GM21717 (cell line): ENCODE measurements at regions not wholly inside any gene's neighbourhood (a gene's known extent, or its start where the extent isn't known, plus 50 kb on each side); places are given as distances from the start of the nearest gene placed in this dataset.
"Not testable (repeated sequence)": the region's sequence is repeated elsewhere in the genome, so short reads cannot be mapped to it uniquely, and the experiment has no call there.

Experiments
- ATAC-seq: cut with Tn5 transposase; IDR thresholded peaks from one replicate; pipeline ENCODE4 v1.9.1; 2021; ENCODE audit warnings: mild to moderate bottlenecking, moderate library complexity; ENCODE audit not compliant: unreplicated experiment

DNA sequence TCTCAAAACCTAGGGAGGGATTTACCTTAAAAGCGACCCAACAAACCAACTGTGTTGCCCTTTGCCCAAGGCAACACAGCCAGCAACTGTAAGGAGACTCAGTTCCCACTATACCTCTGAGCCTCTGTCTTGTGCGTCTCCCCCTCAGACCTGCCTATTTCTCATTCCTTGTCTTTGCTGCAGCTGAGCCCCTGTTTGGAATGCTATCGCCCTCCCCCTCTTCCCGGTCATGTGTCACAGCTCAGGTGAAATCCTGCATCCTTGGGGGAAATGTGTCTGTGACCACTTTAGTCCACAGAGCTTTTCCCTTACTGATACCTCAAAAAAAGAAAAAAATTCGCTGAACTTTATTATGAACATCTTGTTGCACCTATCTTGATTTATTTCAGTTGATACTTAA is 52.0 kb upstream of the LRIG1 start:
- no peak for ATAC-seq

DNA sequence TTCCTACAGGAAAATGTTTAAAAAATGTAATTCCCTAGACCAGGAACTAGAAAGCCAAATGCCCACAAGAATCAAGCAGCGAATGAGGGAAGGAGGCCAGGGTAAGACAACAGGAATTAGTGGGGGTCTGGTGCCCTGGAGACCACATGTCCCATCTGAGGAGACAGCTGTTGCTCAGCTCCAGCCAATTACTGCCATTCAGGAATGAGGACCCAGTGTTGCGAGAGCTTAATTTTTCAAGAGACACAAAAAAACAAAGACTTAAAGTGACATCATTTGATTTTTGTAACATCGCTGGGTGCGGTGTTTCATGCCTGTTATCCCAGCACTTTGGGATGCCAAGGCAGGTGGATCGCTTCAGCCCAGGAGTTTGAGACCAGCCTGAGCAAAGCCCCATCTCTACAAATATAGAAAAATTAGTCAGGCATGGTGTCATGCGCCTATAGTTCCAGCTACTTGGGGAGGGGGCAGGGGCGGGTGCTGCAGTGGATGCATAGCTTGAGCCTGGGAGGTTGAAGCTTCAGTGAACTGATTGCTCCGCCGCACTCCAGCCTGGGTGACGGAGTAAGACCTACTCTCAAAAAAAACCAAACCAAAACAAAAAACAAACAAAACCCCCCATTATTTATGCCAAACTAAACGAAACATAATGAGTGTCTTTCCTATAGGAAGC is 52.8 kb upstream of the LRIG1 start:
- ATAC-seq = no peak

DNA sequence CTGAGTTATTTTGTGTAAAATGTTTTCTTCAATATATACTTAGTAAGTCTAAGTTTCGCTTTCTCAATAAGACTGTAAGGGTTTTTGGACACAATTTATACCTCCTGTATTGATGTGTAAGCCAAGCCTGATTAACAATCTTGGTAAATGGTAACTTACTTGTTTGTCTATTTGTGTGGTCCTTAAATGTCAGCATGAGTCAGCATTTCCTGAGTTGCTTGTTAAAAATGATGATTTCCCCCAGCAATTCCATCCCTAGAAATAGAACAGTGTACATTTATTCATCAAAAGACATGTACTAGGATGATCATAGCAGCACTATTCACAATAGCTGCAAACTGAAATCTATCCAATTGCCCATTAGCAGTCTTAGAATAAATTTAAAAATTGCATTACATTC is 53.4 kb upstream of the LRIG1 start:
- no peak for ATAC-seq

DNA sequence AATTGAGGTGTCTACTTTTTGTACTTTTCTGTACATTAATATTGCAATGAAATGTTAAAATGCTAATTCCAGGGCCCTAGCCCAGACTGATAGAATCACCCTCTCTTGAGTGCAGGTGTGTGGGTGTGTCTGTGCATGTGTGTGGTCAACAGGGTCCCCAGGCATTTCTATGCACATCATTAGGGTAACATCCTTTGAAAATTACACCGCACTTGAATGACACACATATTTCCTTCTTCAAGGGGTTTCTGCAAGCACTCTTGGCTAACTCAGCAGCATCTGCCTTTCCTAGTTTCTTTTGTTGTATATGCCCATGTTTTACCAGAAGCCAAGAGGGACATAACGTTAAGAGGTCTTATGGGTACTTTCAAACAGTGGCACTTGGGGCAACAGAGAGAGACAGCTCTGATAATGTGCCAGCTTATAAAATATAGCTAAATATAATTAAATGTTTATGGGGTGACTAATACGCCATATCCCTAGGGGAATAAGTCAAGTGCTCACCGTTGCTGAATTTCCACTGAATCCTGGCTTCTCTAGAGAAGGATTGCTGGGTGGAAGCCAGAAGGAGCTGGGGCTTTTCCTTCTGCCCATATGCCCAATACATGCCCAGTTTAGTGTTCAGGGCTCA is 54.5 kb upstream of the LRIG1 start:
- no peak for ATAC-seq

DNA sequence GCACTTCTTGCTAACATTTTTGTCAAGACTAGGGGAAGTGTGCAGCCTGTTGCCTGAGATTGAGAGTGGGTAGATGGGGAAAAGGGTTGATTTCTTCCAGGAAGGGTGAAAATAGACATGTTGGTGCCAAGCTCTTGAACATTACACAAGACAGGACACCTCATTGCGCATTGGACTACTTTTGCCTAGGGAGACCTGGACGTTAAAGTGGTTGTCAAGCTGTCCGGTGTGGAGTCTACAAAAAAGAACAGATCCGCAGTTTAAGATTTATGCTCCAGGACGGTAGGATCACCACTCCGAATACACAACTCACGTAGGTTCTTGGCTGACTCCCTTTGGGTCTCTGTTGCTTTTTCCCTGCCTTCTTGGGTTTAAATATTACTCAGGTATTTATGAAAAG is 56.3 kb upstream of the LRIG1 start:
- ATAC-seq = no peak

DNA sequence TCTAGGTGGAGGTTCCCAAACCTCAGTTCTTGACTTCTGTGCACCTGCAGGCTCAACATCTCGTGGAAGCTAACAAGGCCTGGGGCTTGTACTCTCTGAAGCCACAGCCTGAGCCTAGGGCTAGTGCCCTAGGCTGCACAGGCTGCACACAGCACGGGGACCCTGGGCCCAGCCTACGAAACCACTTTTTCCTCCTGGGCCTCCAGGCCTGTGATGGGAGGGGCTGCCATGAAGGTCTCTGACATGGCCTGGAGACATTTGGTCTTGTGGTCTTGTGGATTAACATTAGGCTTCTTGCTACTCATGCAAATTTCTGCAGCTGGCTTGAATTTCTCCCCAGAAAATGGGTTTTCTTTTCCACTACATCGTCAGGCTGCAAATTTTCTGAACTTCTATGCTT is 59.1 kb upstream of the LRIG1 start:
- not testable (repeated sequence) for ATAC-seq

DNA sequence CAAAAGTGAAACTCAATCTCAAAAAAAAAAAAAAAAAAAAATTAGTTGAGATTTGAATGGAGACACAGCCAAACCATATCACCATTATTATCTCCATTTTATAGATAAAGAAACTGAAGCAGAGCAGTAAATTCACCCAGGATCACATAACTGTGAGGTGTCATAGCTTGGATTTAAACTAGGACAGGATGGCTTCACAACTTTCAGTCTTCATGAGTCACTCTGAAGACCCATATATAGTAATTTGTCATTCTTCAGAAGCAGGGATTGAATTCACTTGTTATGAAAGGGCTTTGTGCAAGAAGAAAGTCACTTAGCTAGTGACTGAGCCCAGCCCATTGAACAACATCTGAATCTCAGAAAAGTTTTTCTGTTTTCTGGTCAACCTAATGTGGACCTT is 60.5 kb upstream of the LRIG1 start:
- no peak for ATAC-seq

DNA sequence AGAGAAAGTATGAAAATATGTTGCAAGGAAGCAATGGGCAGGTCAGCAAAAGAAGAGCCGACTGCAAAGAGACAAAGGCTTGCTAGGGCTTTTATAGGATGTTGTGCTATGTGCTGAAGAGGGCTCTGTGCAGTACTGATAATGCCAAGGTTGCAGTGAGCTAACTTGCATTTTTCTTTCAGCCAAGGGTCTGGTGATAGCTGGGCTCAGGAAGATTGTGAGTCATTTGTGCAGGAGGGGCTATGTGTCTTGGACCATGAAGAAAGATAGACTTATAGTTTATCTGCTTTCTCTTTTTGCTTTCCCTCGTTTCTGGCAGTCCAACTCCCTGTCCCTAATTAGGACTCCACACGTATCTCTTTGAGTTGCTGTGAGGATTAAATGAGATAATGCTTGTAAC is 64.5 kb upstream of the LRIG1 start:
- ATAC-seq = no peak

DNA sequence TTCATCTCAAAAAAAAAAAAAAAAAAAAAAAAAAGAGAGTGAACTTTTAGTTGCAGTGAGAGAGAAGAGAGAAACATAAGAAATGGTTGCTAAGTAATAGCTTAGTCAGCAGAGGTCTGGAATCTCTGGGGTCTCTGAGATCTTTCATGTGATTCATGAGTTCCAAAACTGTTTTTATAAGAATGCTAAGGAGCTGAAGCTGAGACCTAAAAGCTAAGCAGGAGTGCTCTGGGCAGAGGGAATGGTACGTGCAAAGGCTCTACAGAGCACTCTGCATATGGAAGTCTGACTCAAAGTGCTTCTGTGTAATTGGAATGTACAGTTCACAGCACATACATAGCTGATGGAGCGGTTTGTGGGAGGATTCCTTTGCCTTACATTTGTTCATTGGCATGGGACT is 66.3 kb upstream of the LRIG1 start:
- no peak for ATAC-seq

DNA sequence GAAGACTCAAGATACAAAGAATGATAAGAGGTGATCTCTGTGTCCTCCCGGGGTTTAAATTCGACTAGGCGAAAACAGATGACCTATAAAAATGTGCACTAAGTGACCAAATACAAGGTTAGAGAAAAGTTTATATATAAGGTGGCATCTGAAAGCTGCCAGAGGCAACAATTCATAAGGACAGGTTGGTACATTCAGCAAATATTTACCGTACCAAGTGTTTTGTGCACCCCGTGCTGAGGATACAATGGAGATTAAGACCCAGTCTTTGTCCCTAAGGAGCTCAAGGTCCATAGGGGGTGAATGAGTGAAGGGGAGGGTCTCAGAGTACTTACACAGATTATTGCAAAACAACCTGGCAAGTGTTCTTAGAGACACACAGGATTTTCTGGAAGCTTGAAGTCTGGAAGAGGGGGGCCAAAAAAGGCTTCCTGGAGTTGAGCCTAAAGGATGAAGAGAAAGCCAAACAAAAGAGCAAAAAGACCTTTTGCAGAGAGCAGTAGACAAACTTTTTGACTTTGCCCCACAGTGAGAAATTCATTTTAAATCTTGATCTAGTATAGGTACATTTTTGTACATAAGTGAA is 71.4 kb upstream of the LRIG1 start:
- no peak for ATAC-seq

DNA sequence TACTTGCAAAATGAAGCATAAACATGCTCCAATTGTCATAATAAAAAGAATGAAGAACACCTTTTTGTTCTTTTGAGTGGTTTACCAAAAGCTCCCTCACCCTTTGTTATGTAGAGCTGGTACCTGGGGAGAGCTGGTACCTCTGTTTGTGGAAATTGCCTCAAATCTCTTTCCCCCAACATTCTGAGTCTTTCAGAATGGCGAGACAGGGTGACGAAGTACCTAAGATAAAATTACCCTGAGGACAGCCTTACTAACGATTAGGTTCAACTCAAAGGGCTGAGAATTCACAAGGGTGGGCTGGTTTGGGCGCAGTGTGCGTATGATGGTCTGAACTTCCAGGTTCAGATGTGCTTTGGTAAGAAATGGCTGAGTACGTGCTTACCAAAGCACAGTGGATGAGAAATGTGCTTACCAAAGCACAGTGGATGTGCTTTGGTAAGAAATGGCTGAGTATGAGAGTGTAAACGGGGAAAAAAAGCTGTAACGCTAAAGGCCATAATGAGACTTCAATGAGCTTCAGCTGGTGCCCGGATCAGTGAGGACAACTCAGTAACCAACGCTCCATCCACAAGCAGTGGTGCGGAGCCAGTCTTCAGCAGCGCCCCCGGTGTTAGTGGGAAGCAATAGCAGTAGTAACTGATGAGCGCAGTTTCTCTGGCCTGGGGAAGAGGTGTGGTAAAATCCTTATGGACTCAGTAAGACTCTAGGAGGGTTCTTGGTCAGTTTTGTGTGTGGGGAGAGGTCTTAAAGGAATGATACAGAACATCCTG is 72.3 kb upstream of the LRIG1 start:
- no peak for ATAC-seq

DNA sequence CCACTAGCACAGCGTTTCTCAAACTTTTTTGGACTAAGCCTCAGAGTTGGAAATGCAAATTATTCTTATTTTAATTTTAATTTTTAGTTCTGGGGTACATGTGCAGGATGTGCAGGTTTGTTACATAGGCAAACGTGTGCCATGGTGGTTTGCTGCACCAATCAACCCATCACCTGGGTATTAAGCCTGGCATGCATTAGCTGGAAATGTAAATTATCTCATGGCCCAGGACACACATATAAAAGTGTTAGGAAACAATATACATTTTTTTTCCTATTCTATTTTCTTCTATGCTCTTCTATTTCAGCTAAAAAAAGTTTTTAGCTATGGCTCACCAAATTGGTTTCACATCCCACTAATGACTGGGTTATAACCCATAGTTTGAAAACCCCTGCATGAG is 73.3 kb upstream of the LRIG1 start:
- ATAC-seq = no peak

DNA sequence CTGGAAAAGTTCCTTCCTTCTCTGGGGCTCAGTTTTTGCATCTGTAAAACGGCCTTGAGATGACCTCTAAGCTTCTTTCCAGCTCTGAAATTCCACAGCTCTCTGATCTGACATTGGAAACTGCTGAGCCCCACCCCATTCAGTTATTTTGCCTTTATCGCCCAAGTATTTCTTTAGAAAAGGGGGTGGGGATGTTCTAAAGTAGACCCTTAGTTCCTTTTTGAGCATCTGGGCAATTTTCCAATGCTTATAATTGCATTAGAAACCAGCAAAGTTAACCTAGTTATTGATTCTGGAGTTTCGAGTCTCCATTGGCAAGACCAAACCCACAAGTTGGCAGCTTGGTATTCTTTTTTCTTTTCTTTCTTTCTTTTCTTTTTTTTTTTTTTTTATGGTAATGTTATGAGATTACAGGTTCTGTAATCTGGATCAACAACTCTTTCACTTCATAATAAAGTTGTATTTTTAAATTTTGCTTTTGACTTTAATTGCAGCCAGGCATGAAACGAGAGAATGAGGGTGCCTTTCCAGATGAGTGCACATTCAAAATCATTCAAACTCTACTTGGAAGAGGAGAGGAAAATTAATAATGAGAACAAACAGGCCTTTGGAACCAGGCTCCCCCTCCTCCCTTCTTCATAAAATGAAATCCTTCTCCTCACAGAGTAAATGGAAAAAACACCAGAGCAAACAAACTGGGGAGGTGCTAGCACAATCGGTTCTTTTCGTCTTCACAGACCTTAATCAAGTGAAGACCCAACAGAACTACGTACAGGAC is 76.8 kb upstream of the LRIG1 start:
- no peak for ATAC-seq

DNA sequence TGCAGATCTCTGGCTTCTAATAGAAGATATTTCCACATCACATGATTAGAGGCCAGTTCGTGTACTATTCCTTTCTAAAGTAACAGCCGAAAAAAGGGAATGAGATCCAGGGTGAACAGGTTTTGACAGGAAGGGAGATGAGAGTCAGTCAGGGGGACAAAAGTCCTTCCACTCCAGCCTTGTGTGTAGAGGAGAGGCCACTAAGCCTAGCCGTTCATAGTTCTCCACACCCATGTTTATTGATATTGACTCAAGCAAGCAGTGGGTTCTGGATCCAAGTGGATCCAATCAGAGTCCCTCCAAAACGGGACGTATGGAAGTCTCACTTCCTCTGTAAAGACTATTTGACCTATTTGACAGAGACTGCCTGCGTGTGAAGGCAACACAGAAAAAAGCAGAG is 80.4 kb upstream of the LRIG1 start:
- no peak for ATAC-seq

DNA sequence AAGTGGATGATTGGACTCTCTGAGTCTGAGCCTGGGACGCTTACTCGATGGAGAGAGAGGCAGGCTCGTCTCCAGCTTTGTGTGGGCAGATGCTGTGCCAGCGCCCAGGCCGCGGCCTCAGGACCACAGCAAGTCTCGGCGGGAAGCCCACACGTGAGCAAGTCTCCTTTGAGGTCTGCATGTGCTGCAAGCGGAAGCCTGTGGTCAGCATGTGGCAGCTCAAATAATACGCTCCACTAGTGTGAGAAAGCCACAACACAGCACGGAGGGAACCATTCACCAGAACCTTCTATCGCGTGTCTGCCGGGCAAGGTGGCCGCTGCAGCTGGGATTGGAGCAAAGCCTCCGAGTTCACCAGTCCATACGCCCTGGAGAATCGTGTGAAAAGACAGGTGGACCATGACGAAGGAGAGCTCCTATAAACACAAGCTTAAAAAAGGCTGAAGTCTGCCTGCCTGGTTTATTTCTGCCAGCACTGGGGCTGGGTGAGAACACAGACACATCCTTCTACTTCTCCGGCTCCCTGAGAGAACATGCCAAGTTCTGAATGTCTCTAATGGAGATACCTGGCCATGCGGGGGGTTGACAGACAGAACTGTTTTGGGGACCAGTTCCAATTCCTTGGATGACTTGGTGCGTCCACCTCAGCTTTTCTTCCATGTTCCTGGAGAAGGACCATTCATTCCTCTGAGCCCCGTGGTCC is 82.0 kb upstream of the LRIG1 start:
- peak; percentile 89 for ATAC-seq

DNA sequence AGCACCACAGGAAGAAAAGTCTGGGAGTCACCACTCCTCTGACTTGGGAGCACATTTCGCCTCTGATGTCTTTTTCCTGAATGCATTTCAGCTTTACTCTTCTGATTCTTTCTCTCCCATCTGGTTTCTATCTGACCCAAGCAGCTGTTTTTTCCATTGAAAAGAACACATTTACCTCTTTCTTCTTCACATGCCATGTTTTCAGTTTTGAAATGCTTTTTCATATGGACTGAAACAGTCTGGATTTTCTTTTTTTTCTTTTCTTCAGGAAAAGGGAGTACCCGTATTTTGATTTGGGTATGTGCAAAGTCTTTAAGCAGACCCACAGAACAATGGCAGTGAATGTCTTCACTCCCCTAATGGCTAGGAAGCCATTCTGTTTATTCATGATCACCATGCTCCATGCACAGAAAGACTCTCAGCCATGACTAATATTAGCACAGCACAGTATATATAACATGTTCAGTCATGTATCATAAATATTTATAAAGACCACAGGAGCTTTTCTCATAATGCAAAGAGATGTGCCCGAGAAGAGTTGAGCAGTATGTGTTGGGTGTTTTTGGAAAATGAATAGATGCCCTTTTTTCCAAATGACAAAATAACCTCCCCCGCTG is 82.7 kb upstream of the LRIG1 start:
- no peak for ATAC-seq

DNA sequence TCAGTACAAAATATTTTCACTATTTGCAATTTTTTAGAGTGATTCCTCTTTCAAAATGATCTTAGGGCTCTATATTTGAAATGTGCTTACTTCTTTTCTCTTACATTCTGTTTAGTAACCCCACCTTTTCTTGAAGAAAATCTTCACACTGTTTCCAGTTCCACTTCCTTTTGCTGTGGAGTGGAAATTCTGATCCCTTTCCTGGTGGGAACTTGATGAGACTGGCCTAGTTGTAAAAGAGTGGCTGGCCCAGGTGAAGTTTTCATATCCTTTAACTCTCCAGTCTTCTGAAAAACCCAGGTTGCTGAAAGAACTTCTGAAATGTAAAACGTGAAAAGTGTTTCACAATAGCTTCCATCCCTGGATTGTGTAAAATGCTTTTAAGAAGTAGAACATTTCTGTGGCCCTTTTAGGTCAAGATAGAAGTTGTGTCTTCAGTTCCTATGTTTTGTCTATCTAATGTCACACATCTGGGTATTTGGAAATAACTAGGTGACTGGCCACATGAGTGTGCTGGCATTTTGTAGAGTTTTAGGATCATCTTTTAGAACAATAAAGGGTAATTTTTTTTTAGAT is 84.8 kb upstream of the LRIG1 start:
- ATAC-seq = no peak

DNA sequence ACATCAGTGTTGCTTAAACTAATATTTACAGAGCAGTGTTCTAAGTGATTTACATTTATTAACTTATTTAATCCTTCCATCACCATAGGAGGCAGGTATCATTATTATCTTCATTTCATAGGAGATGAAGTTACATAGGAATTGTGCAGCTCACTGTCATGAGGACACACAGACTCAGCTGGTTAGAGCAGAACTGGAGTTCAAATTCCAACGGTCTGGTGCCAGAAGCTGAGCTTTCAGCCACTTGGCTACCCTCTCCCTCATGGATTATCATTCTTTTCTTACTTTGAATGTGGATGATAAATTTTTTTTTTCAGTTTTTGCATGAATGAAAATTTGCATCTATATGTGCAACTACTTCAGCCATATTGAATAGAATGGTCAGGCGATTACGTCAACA is 86.0 kb upstream of the LRIG1 start:
- no peak for ATAC-seq

DNA sequence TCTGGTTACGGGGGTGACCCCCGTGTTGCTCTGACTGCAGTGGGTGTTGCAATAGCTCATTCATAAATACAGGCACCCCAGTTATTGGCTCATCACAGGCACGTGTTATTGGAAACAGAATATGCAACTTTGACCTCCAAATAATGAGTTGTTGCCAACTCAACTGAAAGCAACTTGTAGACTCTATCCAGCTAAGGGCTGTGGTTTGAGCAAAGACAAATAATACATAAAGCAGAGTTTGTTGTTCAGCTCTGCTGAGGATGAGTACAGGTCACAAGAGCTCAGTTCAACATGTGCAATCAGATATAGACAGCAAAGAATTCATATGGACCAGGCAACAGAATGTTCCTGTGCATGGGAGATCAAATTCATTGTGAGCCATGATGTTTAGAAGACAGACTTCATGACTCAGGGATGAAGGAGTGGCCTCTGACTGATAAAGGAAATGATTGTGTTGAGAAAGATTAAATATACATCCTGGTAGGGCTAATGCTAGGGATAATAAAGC is 87.6 kb upstream of the LRIG1 start:
- no peak for ATAC-seq
